ENCODE measurements at regions not wholly inside any gene's neighbourhood (a gene's known extent, or its start where the extent isn't known, plus 50 kb on each side); places are given as distances from the start of the nearest gene placed in this dataset.

DNA sequence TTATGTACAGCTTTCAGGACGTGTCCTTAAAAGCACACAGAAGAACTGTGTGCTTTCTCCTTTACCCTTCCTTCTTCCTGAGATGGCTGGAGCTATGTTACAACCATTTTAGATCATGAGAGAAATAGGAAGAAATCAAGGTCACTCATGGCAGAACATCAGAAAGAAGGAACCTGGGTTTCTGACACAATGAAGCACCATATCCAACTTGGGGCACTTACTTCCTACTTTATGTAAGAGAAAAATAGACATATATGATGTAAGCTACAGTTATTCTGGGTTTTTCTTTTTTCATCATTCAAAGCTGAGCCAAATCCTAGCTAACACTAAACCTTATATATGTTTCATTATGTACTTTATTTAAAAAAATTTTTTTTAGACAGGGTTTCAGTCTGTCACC lies 79.5 kb downstream of the FAM161A start:
- no peaks in the 10 kb centered on the region for H3K36me3 ChIP-seq (ENCODE audit: control insufficient read depth, insufficient read depth, low read length)
- H3K27me3 ChIP-seq (ENCODE audit: control insufficient read depth, insufficient read depth, low read length): no peaks in the 10 kb centered on the region
- H3K4me3 ChIP-seq (ENCODE audit: low read depth, low read length): no peak overlapping the region
- TF ChIP-seq, protein P1, sequence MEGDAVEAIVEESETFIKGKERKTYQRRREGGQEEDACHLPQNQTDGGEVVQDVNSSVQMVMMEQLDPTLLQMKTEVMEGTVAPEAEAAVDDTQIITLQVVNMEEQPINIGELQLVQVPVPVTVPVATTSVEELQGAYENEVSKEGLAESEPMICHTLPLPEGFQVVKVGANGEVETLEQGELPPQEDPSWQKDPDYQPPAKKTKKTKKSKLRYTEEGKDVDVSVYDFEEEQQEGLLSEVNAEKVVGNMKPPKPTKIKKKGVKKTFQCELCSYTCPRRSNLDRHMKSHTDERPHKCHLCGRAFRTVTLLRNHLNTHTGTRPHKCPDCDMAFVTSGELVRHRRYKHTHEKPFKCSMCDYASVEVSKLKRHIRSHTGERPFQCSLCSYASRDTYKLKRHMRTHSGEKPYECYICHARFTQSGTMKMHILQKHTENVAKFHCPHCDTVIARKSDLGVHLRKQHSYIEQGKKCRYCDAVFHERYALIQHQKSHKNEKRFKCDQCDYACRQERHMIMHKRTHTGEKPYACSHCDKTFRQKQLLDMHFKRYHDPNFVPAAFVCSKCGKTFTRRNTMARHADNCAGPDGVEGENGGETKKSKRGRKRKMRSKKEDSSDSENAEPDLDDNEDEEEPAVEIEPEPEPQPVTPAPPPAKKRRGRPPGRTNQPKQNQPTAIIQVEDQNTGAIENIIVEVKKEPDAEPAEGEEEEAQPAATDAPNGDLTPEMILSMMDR (IDR thresholded peaks at IDR 0.05; ENCODE audit: insufficient read depth, low read length, poor library complexity, severe bottlenecking): no peak
- no peak for DNase-seq (ENCODE audit: low read depth)

- no peak for DNase-seq (ENCODE audit: low read depth)
- no peak overlapping the region for H3K4me3 ChIP-seq (ENCODE audit: low read depth, low read length)
Measured at GRCh38 chr2:61771904-61772845, 81.7 kb downstream of the FAM161A start.

GRCh38 chr2:61770746-61771145 lies 83.1 kb downstream of the FAM161A start:
- Histone ChIP-seq H3K4me3 (ENCODE audit: low read depth, low read length) (no peak overlapping the region), H3K27me3 (ENCODE audit: control insufficient read depth, insufficient read depth, low read length) (no peaks in the 10 kb centered on the region), H3K36me3 (ENCODE audit: control insufficient read depth, insufficient read depth, low read length) (no peaks in the 10 kb centered on the region)
- no peak for DNase-seq (ENCODE audit: low read depth)
- TF ChIP-seq, protein P1 (IDR thresholded peaks at IDR 0.05; ENCODE audit: insufficient read depth, low read length, poor library complexity, severe bottlenecking): no peak

More at GRCh38 chr2:61771904-61772845, 81.7 kb downstream of the FAM161A start:
- Histone ChIP-seq H3K36me3 (ENCODE audit: control insufficient read depth, insufficient read depth, low read length) (no peaks in the 10 kb centered on the region), H3K27me3 (ENCODE audit: control insufficient read depth, insufficient read depth, low read length) (no peaks in the 10 kb centered on the region)
- TF ChIP-seq, protein P1 (IDR thresholded peaks at IDR 0.05; ENCODE audit: insufficient read depth, low read length, poor library complexity, severe bottlenecking): no peak

DNA sequence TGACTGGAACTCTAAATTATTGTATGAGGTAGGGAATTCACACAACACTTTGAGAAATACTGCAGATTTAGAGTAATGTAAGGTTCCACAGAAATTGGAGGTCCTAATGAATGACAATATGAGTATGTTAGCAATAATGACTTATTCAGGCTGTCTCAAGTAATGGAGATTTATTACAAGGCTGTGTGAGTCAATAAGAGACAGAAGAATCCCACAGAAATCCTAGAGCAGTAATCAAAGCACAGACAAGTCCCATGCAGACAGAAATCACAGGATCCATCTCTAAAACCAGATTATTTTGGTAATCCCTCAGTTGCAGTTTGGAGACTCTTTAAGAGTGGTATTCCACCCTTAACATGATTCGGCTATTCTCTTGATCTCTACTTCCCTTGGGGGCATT lies 83.6 kb downstream of the FAM161A start:
- no peak for DNase-seq (ENCODE audit: low read depth)
- Histone ChIP-seq H3K4me3 (ENCODE audit: low read depth, low read length) (no peak overlapping the region), H3K27me3 (ENCODE audit: control insufficient read depth, insufficient read depth, low read length) (no peaks in the 10 kb centered on the region), H3K36me3 (ENCODE audit: control insufficient read depth, insufficient read depth, low read length) (no peaks in the 10 kb centered on the region)
- TF ChIP-seq, protein P1 (IDR thresholded peaks at IDR 0.05; ENCODE audit: insufficient read depth, low read length, poor library complexity, severe bottlenecking): no peak

DNA sequence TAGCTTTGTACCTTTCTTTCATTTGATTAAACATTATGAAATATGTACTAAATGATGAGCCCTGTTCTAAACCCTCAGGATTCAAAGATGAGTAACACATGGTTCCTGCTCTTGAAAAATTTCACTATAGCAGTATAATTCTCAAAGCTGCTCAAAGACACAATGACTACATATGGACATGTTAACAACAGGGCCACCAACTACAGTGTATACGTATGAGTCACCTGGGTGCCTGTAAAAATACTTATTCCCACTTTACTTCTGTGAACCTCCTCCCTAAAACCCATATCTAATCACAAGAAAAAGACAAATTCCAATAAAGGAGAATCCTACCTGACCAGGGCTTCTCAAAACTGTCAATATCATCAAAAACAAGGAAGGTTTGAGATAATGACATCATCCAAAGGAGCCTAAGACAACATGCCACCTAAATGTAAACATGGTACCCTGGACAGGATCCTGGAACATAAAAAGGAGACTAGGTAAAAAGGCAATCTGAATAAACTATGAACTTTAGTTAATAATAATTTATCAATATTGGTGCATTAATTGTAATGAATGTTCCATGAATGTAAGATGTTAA lies 84.7 kb downstream of the FAM161A start:
- no peak for DNase-seq (ENCODE audit: low read depth)
- Histone ChIP-seq H3K36me3 (ENCODE audit: control insufficient read depth, insufficient read depth, low read length) (no peaks in the 10 kb centered on the region), H3K27me3 (ENCODE audit: control insufficient read depth, insufficient read depth, low read length) (no peaks in the 10 kb centered on the region), H3K4me3 (ENCODE audit: low read depth, low read length) (no peak overlapping the region)
- TF ChIP-seq, protein P1 (IDR thresholded peaks at IDR 0.05; ENCODE audit: insufficient read depth, low read length, poor library complexity, severe bottlenecking): no peak

All from kidney epithelial cell (primary cell).